ENCODE measurements at regions not wholly inside any gene's neighbourhood (a gene's known extent, or its start where the extent isn't known, plus 50 kb on each side); places are given as distances from the start of the nearest gene placed in this dataset.

- TF ChIP-seq CTCF (conservative IDR thresholded peaks at IDR 0.05 in 1 of 2, IDR thresholded peaks at IDR 0.05 in 1 of 2; ENCODE audit: low read depth in 1 of 2, low read length in 2 of 2): no peak
- no peak for TF ChIP-seq EZH2 (IDR thresholded peaks at IDR 0.05; ENCODE audit: low read length, missing control alignments)
These were observed 275.8 kb upstream of the IRX2 start for GRCh38 chr5:3027185-3027865.
